H1 (cell line): ENCODE measurements at regions not wholly inside any gene's neighbourhood (a gene's known extent, or its start where the extent isn't known, plus 50 kb on each side); places are given as distances from the start of the nearest gene placed in this dataset.

ENCODE experiments used
- CTCF ChIA-PET: fragments of 300-600 bp; sonication (Branson Sonifier 250); formaldehyde crosslinking; loops from one replicate; lab custom pipeline; 2021; ENCODE audit not compliant: partially characterized antibody; lab: Charles Lee
- POLR2A ChIA-PET: fragments of 300-600 bp; sonication (Branson Sonifier 250); formaldehyde crosslinking; loops from one replicate; lab custom pipeline; 2021; ENCODE audit warnings: inconsistent platforms; ENCODE audit not compliant: partially characterized antibody; lab: Charles Lee
- DNase-seq, 2 experiments: peaks; one replicate each; pipeline versions ENCODE4 v3.0.0 to v3.0.0-alpha.2; 2010 to 2022; ENCODE audit warnings: low spot score in 2 of 2, low read depth in 1 of 2, mixed read lengths in 1 of 2
- FAIRE-seq: peaks from 2 replicates; lab custom pipeline; 2011; peaks lifted over from hg19 to GRCh38; lab: Jason Lieb, UNC
- H2AFZ ChIP-seq: 2 replicates; pipeline ENCODE4 v1.8.1; 2012; ENCODE audit warnings: low read length, inconsistent platforms
- H2AK5ac ChIP-seq: 2 replicates; pipeline ENCODE4 v1.6.1; 2013; ENCODE audit warnings: low read depth, low read length
- H2BK120ac ChIP-seq: replicated peaks from 2 replicates; pipeline ENCODE3; 2013; ENCODE audit warnings: low read depth, low read length, inconsistent platforms
- H2BK12ac ChIP-seq: 2 replicates; pipeline ENCODE4 v1.6.1; 2013; ENCODE audit warnings: low read depth, low read length
- H2BK15ac ChIP-seq: 2 replicates; pipeline ENCODE4 v1.6.1; 2013; ENCODE audit warnings: low read length
- H2BK20ac ChIP-seq: 2 replicates; pipeline ENCODE4 v1.6.1; 2013; ENCODE audit warnings: low read length
- H2BK5ac ChIP-seq: 2 replicates; pipeline ENCODE4 v1.6.1; 2013; ENCODE audit warnings: low read depth, low read length
- H3K14ac ChIP-seq: 2 replicates; pipeline ENCODE4 v1.6.1; 2013; ENCODE audit warnings: inconsistent platforms; ENCODE audit not compliant: insufficient read length
- H3K18ac ChIP-seq: 2 replicates; pipeline ENCODE4 v1.6.1; 2013; ENCODE audit warnings: low read length; ENCODE audit errors: extremely low read depth
- H3K23ac ChIP-seq: 2 replicates; pipeline ENCODE4 v1.6.1; 2013; ENCODE audit warnings: inconsistent platforms; ENCODE audit not compliant: insufficient read length
- H3K23me2 ChIP-seq: 2 replicates; pipeline ENCODE4 v1.6.1; 2013; ENCODE audit warnings: low read depth, low read length
- H3K27ac ChIP-seq: 2 replicates; pipeline ENCODE4 v1.6.1; 2011; ENCODE audit warnings: low read depth, low read length, inconsistent platforms
- H3K27me3 ChIP-seq, 4 experiments: replicated peaks in 1 of 4; 1 replicate in 1 of 4; 2 replicates in 3 of 4; pipeline versions ENCODE4 v1.6.1 to v1.8.1; 2011 to 2013; ENCODE audit warnings: low read length in 3 of 4, mild to moderate bottlenecking in 3 of 4, inconsistent platforms in 2 of 4, mixed read lengths in 2 of 4, moderate library complexity in 1 of 4; ENCODE audit not compliant: control insufficient read depth in 3 of 4, insufficient read depth in 3 of 4; ENCODE audit errors: extremely low read depth in 1 of 4
- H3K36me3 ChIP-seq, 4 experiments: 2 replicates each; pipeline versions ENCODE4 v1.6.1 to v1.8.1; 2011 to 2013; ENCODE audit warnings: mild to moderate bottlenecking in 4 of 4, low read length in 3 of 4, moderate library complexity in 2 of 4, control low read depth in 1 of 4, inconsistent platforms in 1 of 4; ENCODE audit not compliant: insufficient read depth in 4 of 4, control insufficient read depth in 2 of 4
- H3K4ac ChIP-seq: replicated peaks from 2 replicates; pipeline ENCODE3; 2013; ENCODE audit warnings: low read length, low read depth, mixed read lengths, inconsistent platforms; ENCODE audit not compliant: insufficient read length
- H3K4me1 ChIP-seq, 4 experiments: replicated peaks in 1 of 4; 1 replicate in 1 of 4; 2 replicates in 3 of 4; pipeline versions ENCODE4 v1.6.1 to v1.8.1; 2011 to 2013; ENCODE audit warnings: low read length in 3 of 4, inconsistent platforms in 2 of 4, mixed read lengths in 1 of 4; ENCODE audit not compliant: insufficient read depth in 4 of 4, control insufficient read depth in 3 of 4
- H3K4me2 ChIP-seq, 2 experiments: 2 replicates each; pipeline versions ENCODE4 v1.6.1 to v1.8.1; 2011 to 2013; ENCODE audit warnings: low read depth in 2 of 2, low read length in 2 of 2, control low read depth in 1 of 2, inconsistent platforms in 1 of 2, mild to moderate bottlenecking in 1 of 2; ENCODE audit not compliant: insufficient read depth in 1 of 2
- H3K4me3 ChIP-seq, 4 experiments: fragments of 200-600, 300-600 bp in 1 of 4; sonication (generic), shearing (Covaris generic), sonication (Bioruptor Twin) in 1 of 4; 2 replicates each; pipeline versions ENCODE4 v1.5.1 to v1.8.1; 2011 to 2016; ENCODE audit warnings: low read length in 4 of 4, low read depth in 3 of 4, control low read depth in 2 of 4, inconsistent platforms in 2 of 4, mild to moderate bottlenecking in 2 of 4, mixed read lengths in 1 of 4, moderate library complexity in 1 of 4; ENCODE audit not compliant: insufficient read depth in 2 of 4; ENCODE audit errors: extremely low read depth in 1 of 4
- H3K56ac ChIP-seq: replicated peaks from 2 replicates; pipeline ENCODE3; 2013; ENCODE audit warnings: low read depth, mild to moderate bottlenecking, mixed read lengths, low read length, inconsistent platforms; ENCODE audit not compliant: insufficient read length
- H3K79me1 ChIP-seq: 2 replicates; pipeline ENCODE4 v1.6.1; 2013; ENCODE audit warnings: low read depth, low read length, control low read depth
- H3K79me2 ChIP-seq, 2 experiments: 2 replicates each; pipeline versions ENCODE4 v1.6.1 to v1.8.1; 2012 to 2013; ENCODE audit warnings: low read length in 2 of 2, mild to moderate bottlenecking in 2 of 2, inconsistent platforms in 1 of 2; ENCODE audit not compliant: insufficient read depth in 2 of 2, control insufficient read depth in 1 of 2
- H3K9ac ChIP-seq, 4 experiments: replicated peaks in 1 of 4; 1 replicate in 1 of 4; 2 replicates in 3 of 4; pipeline versions ENCODE4 v1.6.1 to v1.8.1; 2011 to 2013; ENCODE audit warnings: low read depth in 3 of 4, low read length in 3 of 4, control low read depth in 2 of 4, mild to moderate bottlenecking in 2 of 4, moderate library complexity in 2 of 4, inconsistent platforms in 1 of 4; ENCODE audit errors: extremely low read depth in 1 of 4
- H3K9me3 ChIP-seq, 2 experiments: 2 replicates each; pipeline versions ENCODE4 v1.6.1 to v1.8.1; 2012 to 2013; ENCODE audit warnings: mild to moderate bottlenecking in 2 of 2, moderate library complexity in 2 of 2, control low read depth in 1 of 2, inconsistent platforms in 1 of 2, low read depth in 1 of 2, low read length in 1 of 2, mixed read lengths in 1 of 2; ENCODE audit not compliant: insufficient read depth in 2 of 2
- H4K20me1 ChIP-seq, 2 experiments: replicated peaks in 1 of 2; 2 replicates each; pipeline versions ENCODE3 to v1.8.1; 2011 to 2013; ENCODE audit warnings: inconsistent platforms in 2 of 2, low read length in 2 of 2, mild to moderate bottlenecking in 1 of 2; ENCODE audit not compliant: insufficient read depth in 2 of 2, control insufficient read depth in 1 of 2
- H4K5ac ChIP-seq: 2 replicates; pipeline ENCODE4 v1.6.1; 2013; ENCODE audit warnings: low read length, low read depth, mixed read lengths, inconsistent platforms; ENCODE audit not compliant: insufficient read length
- H4K8ac ChIP-seq: 2 replicates; pipeline ENCODE4 v1.8.0; 2013; ENCODE audit warnings: mild to moderate bottlenecking, moderate library complexity, low read length, inconsistent platforms; ENCODE audit not compliant: insufficient read depth; ENCODE audit errors: extremely low read depth
- H4K91ac ChIP-seq: replicated peaks from 2 replicates; pipeline ENCODE3; 2013; ENCODE audit warnings: low read length, mixed read lengths, inconsistent platforms; ENCODE audit not compliant: insufficient read length
- CBX5 ChIP-seq: fragments of 300-800, 300-1000 bp; sonication (generic); IDR thresholded peaks from 2 replicates; pipeline ENCODE4 v1.7.1; 2016; ENCODE audit warnings: antibody characterized with exemption, low read length, low read depth
- CEBPB ChIP-seq: IDR thresholded peaks from 2 replicates; pipeline ENCODE4 v1.6.1; 2012; ENCODE audit warnings: low read depth, low read length
- CHD2 ChIP-seq: IDR thresholded peaks from 2 replicates; pipeline ENCODE4 v1.6.1; 2012; ENCODE audit warnings: low read length, improper control_type of control experiment
- JUND ChIP-seq: IDR thresholded peaks from 2 replicates; pipeline ENCODE4 v1.6.1; 2011; ENCODE audit warnings: mild to moderate bottlenecking, improper control_type of control experiment, low read length
- KDM1A ChIP-seq: fragments of 200-600, 300-600 bp; sonication (generic); IDR thresholded peaks from 2 replicates; pipeline ENCODE4 v1.7.1; 2016; ENCODE audit warnings: mild to moderate bottlenecking, low read length, borderline replicate concordance
- KDM4A ChIP-seq: IDR thresholded peaks from one replicate; pipeline ENCODE4 v1.7.1; 2012; ENCODE audit warnings: low read depth, mild to moderate bottlenecking, moderate library complexity, low read length, inconsistent platforms; ENCODE audit not compliant: severe bottlenecking
- NANOG ChIP-seq: IDR thresholded peaks from 2 replicates; pipeline ENCODE4 v1.6.1; 2011; ENCODE audit warnings: low read length, low read depth, mild to moderate bottlenecking, inconsistent platforms; ENCODE audit not compliant: insufficient read depth, poor library complexity, severe bottlenecking
- POLR2A ChIP-seq, 2 experiments: IDR thresholded peaks; 1 replicate in 1 of 2; 2 replicates in 1 of 2; pipeline ENCODE4 v1.6.1; 2011; ENCODE audit warnings: low read depth in 2 of 2, low read length in 2 of 2, mild to moderate bottlenecking in 2 of 2; ENCODE audit errors: control extremely low read depth in 1 of 2
- RAD21 ChIP-seq, 2 experiments: IDR thresholded peaks in 1 of 2; conservative IDR thresholded peaks in 1 of 2; 2 replicates each; pipeline ENCODE4 v1.6.1; 2011; ENCODE audit warnings: low read depth in 2 of 2, low read length in 2 of 2, improper control_type of control experiment in 1 of 2, inconsistent platforms in 1 of 2, mild to moderate bottlenecking in 1 of 2, moderate library complexity in 1 of 2
- RNF2 ChIP-seq: fragments of 200-900, 300-1000 bp; sonication (generic); IDR thresholded peaks from 2 replicates; pipeline ENCODE4 v1.7.1; 2016; ENCODE audit warnings: borderline replicate concordance, low read depth, mild to moderate bottlenecking, antibody characterized with exemption, low read length; ENCODE audit not compliant: poor library complexity, severe bottlenecking; ENCODE audit errors: missing control alignments
- SP1 ChIP-seq: IDR thresholded peaks from 2 replicates; pipeline ENCODE4 v1.6.1; 2011; ENCODE audit warnings: low read depth, low read length
- SP4 ChIP-seq: IDR thresholded peaks from 2 replicates; pipeline ENCODE4 v1.6.1; 2012; ENCODE audit warnings: low read length, inconsistent platforms
- TAF7 ChIP-seq: optimal IDR thresholded peaks from 2 replicates; pipeline ENCODE3; 2011; ENCODE audit warnings: low read depth, mild to moderate bottlenecking, inconsistent platforms, low read length, moderate library complexity, borderline replicate concordance
- TBP ChIP-seq: IDR thresholded peaks from 2 replicates; pipeline ENCODE4 v1.6.1; 2011; ENCODE audit warnings: low read depth, low read length, improper control_type of control experiment
- WGBS, 2 experiments: shearing (Covaris generic) in 1 of 2; methylation state at CpG; one replicate each; pipeline versions ENCODE4 v1.1.6 to v1.1.7; 2013 to 2015; ENCODE audit warnings: low lambda C conversion rate in 2 of 2, mixed read lengths in 2 of 2, inconsistent platforms in 1 of 2, low coverage in 1 of 2, missing lambda C conversion rate in 1 of 2; ENCODE audit not compliant: insufficient replicate concordance in 2 of 2, insufficient coverage in 1 of 2, insufficient read length in 1 of 2; ENCODE audit errors: extremely low coverage in 1 of 2, missing lambda C conversion rate in 1 of 2; 5-methylcytosine and 5-hydroxymethylcytosine counted together

- H3K9me3 ChIP-seq: no peaks in the 10 kb centered on the region
- H2BK12ac ChIP-seq: no peak overlapping the region
- H3K18ac ChIP-seq: no peak overlapping the region
- FAIRE-seq (no peak), DNase-seq (no peak)
- no peak overlapping the region for H2BK5ac ChIP-seq
- no peak for TF ChIP-seq KDM1A
- TF ChIP-seq TAF7: no peak
- no peak for TF ChIP-seq POLR2A (IDR thresholded peaks at IDR 0.05; ENCODE audit: control extremely low read depth in 1 of 2, low read depth in 2 of 2, low read length in 2 of 2)
- no peak for TF ChIP-seq JUND
- no peak for TF ChIP-seq CHD2
- no peak for TF ChIP-seq CEBPB
- no peak for TF ChIP-seq TBP
- TF ChIP-seq SP4: no peak
- TF ChIP-seq RAD21 (IDR thresholded peaks at IDR 0.05 in 1 of 2, conservative IDR thresholded peaks at IDR 0.05 in 1 of 2; ENCODE audit: low read depth in 2 of 2, low read length in 2 of 2): no peak
- TF ChIP-seq KDM4A: no peak
- TF ChIP-seq SP1: no peak
- no peak for TF ChIP-seq NANOG
- no peak for TF ChIP-seq RNF2
- TF ChIP-seq CBX5: no peak
- H3K36me3 ChIP-seq: no peaks in the 10 kb centered on the region
- H4K5ac ChIP-seq: no peak overlapping the region
- H3K9ac ChIP-seq: no peak overlapping the region
- H2BK120ac ChIP-seq: no peak overlapping the region
- no peak overlapping the region for H2AFZ ChIP-seq
- no peak overlapping the region for H2BK20ac ChIP-seq
- no peak overlapping the region for H3K27ac ChIP-seq
- H3K23me2 ChIP-seq: no peaks in the 10 kb centered on the region; the same call in 1 of the 2 replicates
- H3K56ac ChIP-seq: no peak overlapping the region
- 96% methylated on average over 2 of the region's 2 CpGs; no CpG with 5 or more reads in 1 of the 2 experiments for WGBS, 2 experiments
- no peak overlapping the region for H3K14ac ChIP-seq
- no peaks in the 10 kb centered on the region for H3K79me2 ChIP-seq
- H3K27me3 ChIP-seq: no peaks in the 10 kb centered on the region
- no peak overlapping the region for H3K4me3 ChIP-seq
- H3K4ac ChIP-seq: no peak overlapping the region
- no peaks in the 10 kb centered on the region for H3K79me1 ChIP-seq
- H3K4me2 ChIP-seq: no peak overlapping the region
- ChIA-PET CTCF (no interaction called here), POLR2A (no interaction called here)
- no peak overlapping the region for H3K23ac ChIP-seq
- H3K4me1 ChIP-seq: no peaks in the 10 kb centered on the region
- H4K91ac ChIP-seq: no peak overlapping the region
- H2BK15ac ChIP-seq: no peak overlapping the region
- no peak overlapping the region for H2AK5ac ChIP-seq
- no peak overlapping the region; the same call in 1 of the 2 replicates for H4K8ac ChIP-seq
- H4K20me1 ChIP-seq: no peaks in the 10 kb centered on the region
Measured at GRCh38 chr6:9388596-9388995, 953.3 kb upstream of the SLC35B3 start.
